ENCODE measurements at regions not wholly inside any gene's neighbourhood (a gene's known extent, or its start where the extent isn't known, plus 50 kb on each side); places are given as distances from the start of the nearest gene placed in this dataset.

GRCh38 chr5:174229514-174230370, 184.2 kb downstream of the NSG2 start:
- TF ChIP-seq, protein P1, sequence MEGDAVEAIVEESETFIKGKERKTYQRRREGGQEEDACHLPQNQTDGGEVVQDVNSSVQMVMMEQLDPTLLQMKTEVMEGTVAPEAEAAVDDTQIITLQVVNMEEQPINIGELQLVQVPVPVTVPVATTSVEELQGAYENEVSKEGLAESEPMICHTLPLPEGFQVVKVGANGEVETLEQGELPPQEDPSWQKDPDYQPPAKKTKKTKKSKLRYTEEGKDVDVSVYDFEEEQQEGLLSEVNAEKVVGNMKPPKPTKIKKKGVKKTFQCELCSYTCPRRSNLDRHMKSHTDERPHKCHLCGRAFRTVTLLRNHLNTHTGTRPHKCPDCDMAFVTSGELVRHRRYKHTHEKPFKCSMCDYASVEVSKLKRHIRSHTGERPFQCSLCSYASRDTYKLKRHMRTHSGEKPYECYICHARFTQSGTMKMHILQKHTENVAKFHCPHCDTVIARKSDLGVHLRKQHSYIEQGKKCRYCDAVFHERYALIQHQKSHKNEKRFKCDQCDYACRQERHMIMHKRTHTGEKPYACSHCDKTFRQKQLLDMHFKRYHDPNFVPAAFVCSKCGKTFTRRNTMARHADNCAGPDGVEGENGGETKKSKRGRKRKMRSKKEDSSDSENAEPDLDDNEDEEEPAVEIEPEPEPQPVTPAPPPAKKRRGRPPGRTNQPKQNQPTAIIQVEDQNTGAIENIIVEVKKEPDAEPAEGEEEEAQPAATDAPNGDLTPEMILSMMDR (IDR thresholded peaks at IDR 0.05), result no peak
- TF ChIP-seq POLR2A (IDR thresholded peaks at IDR 0.05) (no peak), POLR2AphosphoS5 (IDR thresholded peaks at IDR 0.05; ENCODE audit: insufficient read depth in 1 of 2, low read depth in 1 of 2) (no peak)
